ENCODE measurements at regions not wholly inside any gene's neighbourhood (a gene's known extent, or its start where the extent isn't known, plus 50 kb on each side); places are given as distances from the start of the nearest gene placed in this dataset.

- H3K4me3 ChIP-seq (ENCODE audit: low read depth, low read length), result no peak overlapping the region
- FAIRE-seq, result no peak
These were observed 361.6 kb upstream of the NOVA1 start for GRCh38 chr14:26959437-26959836.

GRCh38 chr14:26959972-26960660, 362.3 kb upstream of the NOVA1 start:
- FAIRE-seq (no peak), DNase-seq (ENCODE audit: low read depth) (no peak)
- Histone ChIP-seq H3K27me3 (ENCODE audit: control insufficient read depth, insufficient read depth, low read length) (no peaks in the 10 kb centered on the region), H3K36me3 (ENCODE audit: control insufficient read depth, insufficient read depth, low read length) (no peaks in the 10 kb centered on the region), H3K4me3 (ENCODE audit: low read depth, low read length) (no peak overlapping the region)
- TF ChIP-seq, protein P1, sequence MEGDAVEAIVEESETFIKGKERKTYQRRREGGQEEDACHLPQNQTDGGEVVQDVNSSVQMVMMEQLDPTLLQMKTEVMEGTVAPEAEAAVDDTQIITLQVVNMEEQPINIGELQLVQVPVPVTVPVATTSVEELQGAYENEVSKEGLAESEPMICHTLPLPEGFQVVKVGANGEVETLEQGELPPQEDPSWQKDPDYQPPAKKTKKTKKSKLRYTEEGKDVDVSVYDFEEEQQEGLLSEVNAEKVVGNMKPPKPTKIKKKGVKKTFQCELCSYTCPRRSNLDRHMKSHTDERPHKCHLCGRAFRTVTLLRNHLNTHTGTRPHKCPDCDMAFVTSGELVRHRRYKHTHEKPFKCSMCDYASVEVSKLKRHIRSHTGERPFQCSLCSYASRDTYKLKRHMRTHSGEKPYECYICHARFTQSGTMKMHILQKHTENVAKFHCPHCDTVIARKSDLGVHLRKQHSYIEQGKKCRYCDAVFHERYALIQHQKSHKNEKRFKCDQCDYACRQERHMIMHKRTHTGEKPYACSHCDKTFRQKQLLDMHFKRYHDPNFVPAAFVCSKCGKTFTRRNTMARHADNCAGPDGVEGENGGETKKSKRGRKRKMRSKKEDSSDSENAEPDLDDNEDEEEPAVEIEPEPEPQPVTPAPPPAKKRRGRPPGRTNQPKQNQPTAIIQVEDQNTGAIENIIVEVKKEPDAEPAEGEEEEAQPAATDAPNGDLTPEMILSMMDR (IDR thresholded peaks at IDR 0.05; ENCODE audit: insufficient read depth, low read length, severe bottlenecking), result no peak

More at GRCh38 chr14:26959437-26959836, 361.6 kb upstream of the NOVA1 start:
- Histone ChIP-seq H3K36me3 (ENCODE audit: control insufficient read depth, insufficient read depth, low read length) (no peaks in the 10 kb centered on the region), H3K27me3 (ENCODE audit: control insufficient read depth, insufficient read depth, low read length) (no peaks in the 10 kb centered on the region)
- no peak for DNase-seq (ENCODE audit: low read depth)
- TF ChIP-seq, protein P1 (IDR thresholded peaks at IDR 0.05; ENCODE audit: insufficient read depth, low read length, severe bottlenecking), result no peak

GRCh38 chr14:26963711-26964110, 365.9 kb upstream of the NOVA1 start:
- H3K27me3 ChIP-seq (ENCODE audit: control insufficient read depth, insufficient read depth, low read length), result no peaks in the 10 kb centered on the region
- DNase-seq (ENCODE audit: low read depth) (no peak), FAIRE-seq (no peak)
- no peak overlapping the region for H3K4me3 ChIP-seq (ENCODE audit: low read depth, low read length)
- TF ChIP-seq, protein P1 (IDR thresholded peaks at IDR 0.05; ENCODE audit: insufficient read depth, low read length, severe bottlenecking), result no peak
- H3K36me3 ChIP-seq (ENCODE audit: control insufficient read depth, insufficient read depth, low read length), result no peaks in the 10 kb centered on the region

GRCh38 chr14:26965490-26965889, 367.7 kb upstream of the NOVA1 start:
- FAIRE-seq (no peak), DNase-seq (ENCODE audit: low read depth) (no peak)
- H3K27me3 ChIP-seq (ENCODE audit: control insufficient read depth, insufficient read depth, low read length), result no peaks in the 10 kb centered on the region
- H3K4me3 ChIP-seq (ENCODE audit: low read depth, low read length), result no peak overlapping the region
- H3K36me3 ChIP-seq (ENCODE audit: control insufficient read depth, insufficient read depth, low read length), result no peaks in the 10 kb centered on the region
- TF ChIP-seq, protein P1 (IDR thresholded peaks at IDR 0.05; ENCODE audit: insufficient read depth, low read length, severe bottlenecking), result no peak

GRCh38 chr14:26966908-26967307, 369.1 kb upstream of the NOVA1 start:
- DNase-seq (ENCODE audit: low read depth) (peak; percentile 51), FAIRE-seq (no peak)
- Histone ChIP-seq H3K36me3 (ENCODE audit: control insufficient read depth, insufficient read depth, low read length) (no peaks in the 10 kb centered on the region), H3K27me3 (ENCODE audit: control insufficient read depth, insufficient read depth, low read length) (no peaks in the 10 kb centered on the region), H3K4me3 (ENCODE audit: low read depth, low read length) (no peak overlapping the region)
- TF ChIP-seq, protein P1 (IDR thresholded peaks at IDR 0.05; ENCODE audit: insufficient read depth, low read length, severe bottlenecking), result no peak

GRCh38 chr14:26974965-26975364, 377.1 kb upstream of the NOVA1 start:
- Histone ChIP-seq H3K36me3 (ENCODE audit: control insufficient read depth, insufficient read depth, low read length) (no peaks in the 10 kb centered on the region), H3K4me3 (ENCODE audit: low read depth, low read length) (no peak overlapping the region), H3K27me3 (ENCODE audit: control insufficient read depth, insufficient read depth, low read length) (no peaks in the 10 kb centered on the region)
- DNase-seq (ENCODE audit: low read depth) (no peak), FAIRE-seq (no peak)
- TF ChIP-seq, protein P1 (IDR thresholded peaks at IDR 0.05; ENCODE audit: insufficient read depth, low read length, severe bottlenecking), result no peak

Measured in bronchial epithelial cell (primary cell).